Lung (tissue), 11 donors: ENCODE measurements at regions not wholly inside any gene's neighbourhood (a gene's known extent, or its start where the extent isn't known, plus 50 kb on each side); places are given as distances from the start of the nearest gene placed in this dataset.
A peak's percentile ranks its signal among the peaks of the same experiment; 100 is the strongest.

ENCODE experiments used
- ATAC-seq: fragments of 200-7000 bp; cut with Tn5 transposase; one replicate; pipeline ENCODE4 v1.9.1; 2020; ENCODE audit warnings: moderate number of reproducible peaks; ENCODE audit not compliant: insufficient read depth, low FRiP score
- DNase-seq, 3 donors: peaks; one replicate each; pipeline ENCODE4 v3.0.0-alpha.2; 2013 to 2017
- H3K27ac ChIP-seq, 2 donors: one replicate each; pipeline ENCODE4 v1.5.1; 2013; ENCODE audit warnings: mild to moderate bottlenecking in 2 of 2, moderate library complexity in 2 of 2, control low read depth in 1 of 2, inconsistent platforms in 1 of 2, low read depth in 1 of 2, low read length in 1 of 2
- H3K27me3 ChIP-seq, 3 donors: one replicate each; pipeline ENCODE4 v1.5.1; 2013; ENCODE audit warnings: low read length in 2 of 3; ENCODE audit not compliant: control insufficient read depth in 3 of 3, insufficient read depth in 3 of 3
- H3K36me3 ChIP-seq, 4 donors: one replicate each; pipeline ENCODE4 v1.5.1; 2013; ENCODE audit warnings: low read length in 4 of 4, mild to moderate bottlenecking in 1 of 4, moderate library complexity in 1 of 4; ENCODE audit not compliant: control insufficient read depth in 4 of 4, insufficient read depth in 4 of 4
- H3K4me1 ChIP-seq, 5 donors: one replicate each; pipeline ENCODE4 v1.5.1; 2013; ENCODE audit warnings: low read length in 5 of 5, mild to moderate bottlenecking in 2 of 5, moderate library complexity in 1 of 5; ENCODE audit not compliant: control insufficient read depth in 5 of 5, insufficient read depth in 5 of 5
- H3K4me3 ChIP-seq: one replicate; pipeline ENCODE4 v1.5.1; 2013; ENCODE audit warnings: mild to moderate bottlenecking, control low read depth, moderate library complexity
- H3K9ac ChIP-seq, 2 donors: one replicate each; pipeline ENCODE4 v1.5.1; 2013; ENCODE audit warnings: low read length in 2 of 2, control low read depth in 1 of 2; ENCODE audit not compliant: insufficient read depth in 1 of 2
- H3K9me3 ChIP-seq, 4 donors: one replicate each; pipeline ENCODE4 v1.5.1; 2013; ENCODE audit warnings: low read length in 3 of 4, mild to moderate bottlenecking in 1 of 4, moderate library complexity in 1 of 4; ENCODE audit not compliant: control insufficient read depth in 4 of 4, insufficient read depth in 3 of 4
- WGBS, 2 donors: extraction: QIAGEN DNeasy Blood & Tissue Kit; methylation state at CpG; one replicate each; pipeline ENCODE4 v1.1.7; 2013; 5-methylcytosine and 5-hydroxymethylcytosine counted together
- TF ChIP-seq, protein P1 (sequence below): IDR thresholded peaks from 2 replicates; pipeline ENCODE4 v1.5.1; 2012; ENCODE audit warnings: mild to moderate bottlenecking; ENCODE audit errors: control extremely low read depth, extremely low read depth
- donor health status: control.
- donor health status: control.
- donor health status: Bipolar disorder and iron deficiency.
- donor health status: healthy.
- donor health status: DM: yes; HTN: yes; CAD: no.

DNA sequence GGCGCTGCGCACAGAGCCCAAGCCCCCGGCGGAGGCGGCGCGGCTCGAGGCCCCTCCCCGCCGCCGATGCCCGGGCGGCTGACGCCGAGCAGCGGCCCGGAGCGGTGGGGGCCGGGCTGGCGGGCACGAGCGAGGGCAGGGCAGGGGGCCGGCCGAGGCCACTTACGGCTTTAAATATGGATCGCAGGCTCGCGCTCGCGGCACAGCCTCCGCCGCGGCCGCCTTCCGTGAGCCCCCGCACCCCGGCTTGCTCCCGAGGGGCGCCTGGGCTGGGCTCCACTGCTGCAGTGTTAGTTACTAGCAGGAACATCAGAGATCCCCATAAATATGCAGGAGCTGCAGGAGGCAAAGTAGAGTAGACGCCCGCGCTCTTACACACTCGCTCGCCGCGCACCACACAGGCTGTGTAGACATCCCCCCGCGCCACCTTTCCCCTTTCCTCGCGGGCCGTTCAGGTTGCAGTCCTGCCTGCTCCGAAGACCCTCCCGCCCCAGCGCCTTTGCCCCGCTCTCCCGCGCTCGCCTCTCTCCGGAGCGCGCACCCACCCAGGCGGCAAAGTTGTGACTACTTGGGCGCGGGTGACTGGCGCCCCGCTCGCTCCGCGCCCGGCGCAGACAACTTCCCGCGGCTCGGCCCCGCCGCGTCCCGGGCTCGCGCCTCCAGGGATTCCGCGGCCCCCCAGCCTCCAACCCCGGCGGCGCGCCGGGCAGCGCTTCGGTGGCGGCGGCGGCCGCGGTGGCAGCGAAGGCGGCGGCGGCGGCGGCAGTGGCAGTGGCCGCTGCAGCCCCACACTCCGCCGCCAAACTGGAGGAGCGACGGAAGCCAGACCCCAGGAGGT is 152.0 kb upstream of the SLC4A4 start:
- Histone ChIP-seq H3K27me3 (no peaks in the 10 kb centered on the region), H3K4me1 (peaks cover 0 to 38% (median 0%) of the 10 kb centered on the region in 5 donors), H3K9me3 (no peaks in the 10 kb centered on the region), H3K9ac (peak overlapping the region; percentile 39 to 75), H3K4me3 (peak overlapping the region; percentile 53), H3K27ac (peak overlapping the region; percentile 92 to 94), H3K36me3 (peaks cover 0 to 2% (median 0%) of the 10 kb centered on the region in 4 donors)
- TF ChIP-seq, protein P1, sequence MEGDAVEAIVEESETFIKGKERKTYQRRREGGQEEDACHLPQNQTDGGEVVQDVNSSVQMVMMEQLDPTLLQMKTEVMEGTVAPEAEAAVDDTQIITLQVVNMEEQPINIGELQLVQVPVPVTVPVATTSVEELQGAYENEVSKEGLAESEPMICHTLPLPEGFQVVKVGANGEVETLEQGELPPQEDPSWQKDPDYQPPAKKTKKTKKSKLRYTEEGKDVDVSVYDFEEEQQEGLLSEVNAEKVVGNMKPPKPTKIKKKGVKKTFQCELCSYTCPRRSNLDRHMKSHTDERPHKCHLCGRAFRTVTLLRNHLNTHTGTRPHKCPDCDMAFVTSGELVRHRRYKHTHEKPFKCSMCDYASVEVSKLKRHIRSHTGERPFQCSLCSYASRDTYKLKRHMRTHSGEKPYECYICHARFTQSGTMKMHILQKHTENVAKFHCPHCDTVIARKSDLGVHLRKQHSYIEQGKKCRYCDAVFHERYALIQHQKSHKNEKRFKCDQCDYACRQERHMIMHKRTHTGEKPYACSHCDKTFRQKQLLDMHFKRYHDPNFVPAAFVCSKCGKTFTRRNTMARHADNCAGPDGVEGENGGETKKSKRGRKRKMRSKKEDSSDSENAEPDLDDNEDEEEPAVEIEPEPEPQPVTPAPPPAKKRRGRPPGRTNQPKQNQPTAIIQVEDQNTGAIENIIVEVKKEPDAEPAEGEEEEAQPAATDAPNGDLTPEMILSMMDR: no peak
- 1% methylated on average over 67 to 105 of the region's 105 CpGs for WGBS, 2 donors
- DNase-seq (peak; percentile 87 to 94 (median 89)), ATAC-seq (peak; percentile 86)

DNA sequence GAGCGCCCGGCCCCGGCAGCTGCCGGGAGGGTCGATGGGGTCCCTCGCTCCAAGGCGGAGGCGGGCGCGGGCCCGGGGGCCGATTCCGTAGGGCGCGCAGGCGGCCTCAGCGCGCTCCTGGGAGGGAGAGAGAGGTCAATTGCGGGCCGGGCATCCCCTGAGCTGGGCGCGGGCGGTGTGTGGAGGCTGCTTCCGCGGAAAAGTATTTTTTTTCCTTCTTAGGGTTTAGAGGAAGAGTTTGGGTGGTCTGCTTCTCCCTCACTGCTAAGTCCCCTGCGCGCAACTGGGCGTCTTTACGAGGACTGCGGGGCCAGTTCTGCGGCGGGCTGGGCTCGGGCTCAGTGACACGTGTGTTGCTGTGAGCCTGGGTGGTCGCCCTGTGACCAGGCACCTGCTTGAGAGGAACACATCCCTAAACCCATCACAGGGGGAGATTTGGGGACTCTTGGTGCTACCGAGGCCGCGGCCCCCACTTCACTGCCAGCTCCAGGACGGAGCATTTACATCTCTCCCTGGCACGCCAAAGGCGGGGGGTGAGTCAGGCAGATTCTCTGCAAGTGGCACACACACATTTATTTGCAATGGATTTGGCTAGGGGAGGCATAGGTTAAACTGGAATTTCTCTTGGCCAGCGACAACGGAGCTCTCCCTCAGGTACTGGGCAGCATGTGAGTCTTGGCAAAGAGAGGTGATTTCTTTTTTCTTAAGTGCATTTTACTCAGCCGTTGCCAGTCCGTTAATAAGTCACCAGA is 151.2 kb upstream of the SLC4A4 start:
- H3K9ac ChIP-seq: peak overlapping the region; percentile 57 to 80
- DNase-seq (peak; percentile 52 to 78 (median 76)), ATAC-seq (peak; percentile 21)
- peak overlapping the region; percentile 53 for H3K4me3 ChIP-seq
- H3K27me3 ChIP-seq: no peaks in the 10 kb centered on the region
- H3K27ac ChIP-seq: peak overlapping the region; percentile 92 to 94
- H3K9me3 ChIP-seq: no peaks in the 10 kb centered on the region
- TF ChIP-seq, protein P1: no peak
- WGBS, 2 donors: 1% methylated on average over 43 to 45 of the region's 45 CpGs
- H3K36me3 ChIP-seq: peaks cover 0 to 2% (median 0%) of the 10 kb centered on the region in 4 donors
- H3K4me1 ChIP-seq: peaks cover 0 to 38% (median 0%) of the 10 kb centered on the region in 5 donors

- H3K9ac ChIP-seq: peak overlapping the region in 1 of 2 donors; percentile 80
- 12 to 15% methylated on average over 7 of the region's 7 CpGs for WGBS, 2 donors
These were observed 150.6 kb upstream of the SLC4A4 start for GRCh38 chr4:71188156-71188640.

More at GRCh38 chr4:71188156-71188640, 150.6 kb upstream of the SLC4A4 start:
- peak; percentile 36 to 77 (median 72) for DNase-seq
- H3K4me3 ChIP-seq: peak overlapping the region; percentile 1
- TF ChIP-seq, protein P1: no peak
- H3K27ac ChIP-seq: peak overlapping the region; percentile 7 to 94
- H3K27me3 ChIP-seq: no peaks in the 10 kb centered on the region
- H3K4me1 ChIP-seq: peaks cover 0 to 38% (median 0%) of the 10 kb centered on the region in 5 donors
- ATAC-seq: no peak
- H3K36me3 ChIP-seq: peaks cover 0 to 2% (median 0%) of the 10 kb centered on the region in 4 donors
- H3K9me3 ChIP-seq: no peaks in the 10 kb centered on the region
